Ovary (tissue), 3 donors: ENCODE measurements at regions not wholly inside any gene's neighbourhood (a gene's known extent, or its start where the extent isn't known, plus 50 kb on each side); places are given as distances from the start of the nearest gene placed in this dataset.

Source experiments
- EP300 ChIP-seq: sonication (generic); formaldehyde crosslinking; IDR thresholded peaks from one replicate; pipeline ENCODE4 v1.6.1; 2017; ENCODE audit warnings: antibody characterized with exemption
- POLR2A ChIP-seq: fragments of 450-650 bp; IDR thresholded peaks from one replicate; pipeline ENCODE4 v1.6.1; 2017; ENCODE audit warnings: antibody characterized with exemption, mild to moderate bottlenecking, moderate library complexity
- TF ChIP-seq, protein P1 (sequence below), 3 donors: fragments of 450-650 bp in 2 of 3; fragments of 200-600 bp in 1 of 3; IDR thresholded peaks; one replicate each; pipeline versions ENCODE4 v1.5.1 to v1.8.0; 2016 to 2022; ENCODE audit warnings: antibody characterized with exemption in 3 of 3, mild to moderate bottlenecking in 1 of 3
- donor health status: DM: no; HTN: no; CAD: no.

DNA sequence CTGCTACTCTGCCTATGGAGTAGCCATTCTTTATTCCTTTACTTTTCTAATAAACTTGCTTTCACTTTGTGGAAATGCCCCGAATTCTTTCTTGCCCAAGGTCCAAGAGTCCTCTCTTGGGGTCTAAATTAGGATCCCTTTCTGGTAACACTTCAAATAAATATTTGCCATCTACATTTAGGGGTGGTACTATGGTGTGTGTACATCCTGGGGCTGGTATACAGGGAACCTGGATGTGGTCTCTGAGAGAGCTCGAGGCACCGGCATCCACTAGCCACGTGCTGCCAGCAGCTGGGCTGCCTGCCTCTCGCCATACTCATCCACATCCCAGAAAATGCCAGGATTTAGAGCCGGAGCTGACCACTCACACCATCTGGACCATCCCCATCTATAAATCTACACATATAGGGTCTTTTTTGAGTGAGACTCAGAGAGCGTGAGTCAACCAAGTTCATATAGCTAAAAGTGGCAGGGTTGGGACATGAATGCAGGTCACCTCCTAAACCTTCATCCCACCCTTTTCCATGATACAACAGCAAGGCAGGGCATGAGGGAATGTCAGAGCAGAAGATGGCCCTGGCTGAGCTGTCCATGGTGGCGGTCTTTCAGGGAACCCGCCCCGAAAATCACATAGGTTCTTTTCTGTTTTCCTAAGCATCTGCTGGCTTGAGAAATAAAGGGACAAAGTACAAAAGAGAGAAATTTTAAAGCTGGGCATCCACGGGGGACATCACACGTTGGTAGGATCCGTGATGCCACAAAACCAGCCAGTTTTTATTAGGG is 76.6 kb upstream of the F3 start:
- TF ChIP-seq, protein P1, sequence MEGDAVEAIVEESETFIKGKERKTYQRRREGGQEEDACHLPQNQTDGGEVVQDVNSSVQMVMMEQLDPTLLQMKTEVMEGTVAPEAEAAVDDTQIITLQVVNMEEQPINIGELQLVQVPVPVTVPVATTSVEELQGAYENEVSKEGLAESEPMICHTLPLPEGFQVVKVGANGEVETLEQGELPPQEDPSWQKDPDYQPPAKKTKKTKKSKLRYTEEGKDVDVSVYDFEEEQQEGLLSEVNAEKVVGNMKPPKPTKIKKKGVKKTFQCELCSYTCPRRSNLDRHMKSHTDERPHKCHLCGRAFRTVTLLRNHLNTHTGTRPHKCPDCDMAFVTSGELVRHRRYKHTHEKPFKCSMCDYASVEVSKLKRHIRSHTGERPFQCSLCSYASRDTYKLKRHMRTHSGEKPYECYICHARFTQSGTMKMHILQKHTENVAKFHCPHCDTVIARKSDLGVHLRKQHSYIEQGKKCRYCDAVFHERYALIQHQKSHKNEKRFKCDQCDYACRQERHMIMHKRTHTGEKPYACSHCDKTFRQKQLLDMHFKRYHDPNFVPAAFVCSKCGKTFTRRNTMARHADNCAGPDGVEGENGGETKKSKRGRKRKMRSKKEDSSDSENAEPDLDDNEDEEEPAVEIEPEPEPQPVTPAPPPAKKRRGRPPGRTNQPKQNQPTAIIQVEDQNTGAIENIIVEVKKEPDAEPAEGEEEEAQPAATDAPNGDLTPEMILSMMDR (IDR thresholded peaks at IDR 0.05) = no peak
- TF ChIP-seq POLR2A = no peak
- TF ChIP-seq EP300 = no peak
